GM06990 (cell line): ENCODE measurements at regions not wholly inside any gene's neighbourhood (a gene's known extent, or its start where the extent isn't known, plus 50 kb on each side); places are given as distances from the start of the nearest gene placed in this dataset.

Source experiments
- DNase-seq: peaks from one replicate; pipeline ENCODE4 v3.0.0-alpha.2; 2011; ENCODE audit not compliant: insufficient read length; ENCODE audit errors: extremely low read depth
- H3K27me3 ChIP-seq: replicated peaks from 2 replicates; pipeline ENCODE4 v1.6.0; 2011; ENCODE audit warnings: low read length; ENCODE audit not compliant: control insufficient read depth, insufficient read depth
- H3K36me3 ChIP-seq: 2 replicates; pipeline ENCODE4 v1.5.1; 2011; ENCODE audit warnings: low read length; ENCODE audit not compliant: control insufficient read depth, insufficient read depth
- H3K4me3 ChIP-seq: replicated peaks from 2 replicates; pipeline ENCODE4 v1.5.1; 2011; ENCODE audit warnings: low read depth, mild to moderate bottlenecking, control low read depth, low read length
- TF ChIP-seq, protein P1 (sequence below): IDR thresholded peaks from 2 replicates; pipeline ENCODE4 v1.5.1; 2011; ENCODE audit warnings: low read length, control low read depth, mild to moderate bottlenecking, inconsistent platforms; ENCODE audit not compliant: insufficient read depth, poor library complexity, severe bottlenecking

DNA sequence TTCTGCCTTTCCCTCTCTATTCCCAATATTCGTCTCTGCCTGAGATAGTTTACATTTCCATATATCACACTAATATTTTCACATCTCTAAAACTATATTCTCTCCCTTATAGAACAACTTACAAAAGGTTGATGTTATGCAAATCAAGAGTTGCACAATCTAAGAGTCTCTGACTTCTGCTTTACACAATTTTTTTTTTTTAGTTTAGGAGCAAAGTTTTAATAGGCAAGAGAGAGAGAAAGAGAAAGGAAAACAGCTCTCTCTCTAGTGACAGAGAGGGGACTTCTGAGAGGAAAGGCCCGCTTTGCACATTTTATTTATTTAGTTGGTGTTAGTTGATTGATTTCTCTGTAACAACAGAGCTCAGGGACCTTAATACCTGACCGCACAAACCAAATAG, 380.2 kb downstream of the TXNL1 start:
- no peaks in the 10 kb centered on the region for H3K36me3 ChIP-seq
- H3K27me3 ChIP-seq, result no peaks in the 10 kb centered on the region
- no peak for DNase-seq
- no peak overlapping the region for H3K4me3 ChIP-seq
- TF ChIP-seq, protein P1, sequence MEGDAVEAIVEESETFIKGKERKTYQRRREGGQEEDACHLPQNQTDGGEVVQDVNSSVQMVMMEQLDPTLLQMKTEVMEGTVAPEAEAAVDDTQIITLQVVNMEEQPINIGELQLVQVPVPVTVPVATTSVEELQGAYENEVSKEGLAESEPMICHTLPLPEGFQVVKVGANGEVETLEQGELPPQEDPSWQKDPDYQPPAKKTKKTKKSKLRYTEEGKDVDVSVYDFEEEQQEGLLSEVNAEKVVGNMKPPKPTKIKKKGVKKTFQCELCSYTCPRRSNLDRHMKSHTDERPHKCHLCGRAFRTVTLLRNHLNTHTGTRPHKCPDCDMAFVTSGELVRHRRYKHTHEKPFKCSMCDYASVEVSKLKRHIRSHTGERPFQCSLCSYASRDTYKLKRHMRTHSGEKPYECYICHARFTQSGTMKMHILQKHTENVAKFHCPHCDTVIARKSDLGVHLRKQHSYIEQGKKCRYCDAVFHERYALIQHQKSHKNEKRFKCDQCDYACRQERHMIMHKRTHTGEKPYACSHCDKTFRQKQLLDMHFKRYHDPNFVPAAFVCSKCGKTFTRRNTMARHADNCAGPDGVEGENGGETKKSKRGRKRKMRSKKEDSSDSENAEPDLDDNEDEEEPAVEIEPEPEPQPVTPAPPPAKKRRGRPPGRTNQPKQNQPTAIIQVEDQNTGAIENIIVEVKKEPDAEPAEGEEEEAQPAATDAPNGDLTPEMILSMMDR, result no peak

- Histone ChIP-seq H3K27me3 (no peaks in the 10 kb centered on the region), H3K36me3 (no peaks in the 10 kb centered on the region), H3K4me3 (no peak overlapping the region)
- peak; percentile 30 for DNase-seq
- TF ChIP-seq, protein P1, result no peak
These were observed 381.2 kb downstream of the TXNL1 start for GRCh38 chr18:56257205-56257604.

- TF ChIP-seq, protein P1, result no peak
- Histone ChIP-seq H3K4me3 (no peak overlapping the region), H3K27me3 (no peaks in the 10 kb centered on the region), H3K36me3 (no peaks in the 10 kb centered on the region)
- no peak for DNase-seq
These were observed 381.7 kb downstream of the TXNL1 start for GRCh38 chr18:56256659-56257058.

GRCh38 chr18:56255381-56255780, 383.0 kb downstream of the TXNL1 start:
- Histone ChIP-seq H3K27me3 (no peaks in the 10 kb centered on the region), H3K4me3 (no peak overlapping the region), H3K36me3 (no peaks in the 10 kb centered on the region)
- no peak for DNase-seq
- TF ChIP-seq, protein P1, result no peak

DNA sequence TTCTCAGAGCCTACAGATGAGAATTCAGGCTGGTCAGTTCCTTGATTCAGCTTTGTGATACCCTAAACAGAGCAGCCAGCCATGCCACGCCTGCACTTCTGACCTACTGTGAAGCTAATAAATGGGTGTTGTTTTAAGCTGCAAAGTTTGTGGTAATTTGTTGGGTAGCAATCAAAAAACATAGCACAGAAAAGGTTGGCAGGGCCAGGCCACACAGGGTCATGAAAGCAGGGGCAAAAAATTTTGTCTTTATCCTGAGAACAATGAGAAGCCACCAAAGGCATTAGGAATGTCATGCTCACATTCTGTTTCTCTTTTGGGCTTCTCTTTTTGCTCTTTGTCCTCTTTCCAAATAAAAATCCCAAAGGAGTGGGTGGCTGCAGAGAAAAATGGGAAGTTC, 385.9 kb downstream of the TXNL1 start:
- Histone ChIP-seq H3K36me3 (no peaks in the 10 kb centered on the region), H3K4me3 (no peak overlapping the region), H3K27me3 (no peaks in the 10 kb centered on the region)
- no peak for DNase-seq
- TF ChIP-seq, protein P1, result no peak

- Histone ChIP-seq H3K36me3 (no peaks in the 10 kb centered on the region), H3K27me3 (no peaks in the 10 kb centered on the region), H3K4me3 (no peak overlapping the region)
- peak; percentile 21 for DNase-seq
- TF ChIP-seq, protein P1, result no peak
These were observed 389.7 kb downstream of the TXNL1 start for GRCh38 chr18:56248610-56249235.
